GM18519 (cell line): ENCODE measurements at regions not wholly inside any gene's neighbourhood (a gene's known extent, or its start where the extent isn't known, plus 50 kb on each side); places are given as distances from the start of the nearest gene placed in this dataset.

Source experiments
- ATAC-seq: cut with Tn5 transposase; IDR thresholded peaks from one replicate; pipeline ENCODE4 v1.9.1; 2021; ENCODE audit warnings: mild to moderate bottlenecking, moderate library complexity; ENCODE audit not compliant: unreplicated experiment, low FRiP score

DNA sequence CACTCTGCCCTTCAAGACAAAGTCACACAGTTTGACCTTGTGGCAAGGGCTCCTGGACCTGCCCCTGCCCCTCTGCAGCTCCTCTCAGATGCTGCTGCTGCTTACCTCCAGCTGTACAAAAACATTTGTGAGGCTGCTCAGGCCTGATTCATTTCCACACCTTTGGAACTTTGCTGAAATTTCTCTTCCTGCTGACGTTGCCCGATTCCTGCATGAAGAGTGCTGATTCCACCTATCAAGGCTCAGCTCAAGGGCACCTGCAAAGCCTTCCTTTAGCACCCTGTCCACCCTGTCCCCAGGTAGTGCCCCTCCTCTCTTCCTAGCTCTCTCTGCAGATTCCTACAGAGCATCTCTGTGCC, 738.3 kb upstream of the HS6ST1 start:
- no peak for ATAC-seq

GRCh38 chr2:129058981-129059380, 740.3 kb upstream of the HS6ST1 start:
- ATAC-seq = no peak

GRCh38 chr2:129059476-129059875, 740.8 kb upstream of the HS6ST1 start:
- ATAC-seq = no peak

GRCh38 chr2:129061069-129061768, 742.6 kb upstream of the HS6ST1 start:
- ATAC-seq = peak; percentile 81

DNA sequence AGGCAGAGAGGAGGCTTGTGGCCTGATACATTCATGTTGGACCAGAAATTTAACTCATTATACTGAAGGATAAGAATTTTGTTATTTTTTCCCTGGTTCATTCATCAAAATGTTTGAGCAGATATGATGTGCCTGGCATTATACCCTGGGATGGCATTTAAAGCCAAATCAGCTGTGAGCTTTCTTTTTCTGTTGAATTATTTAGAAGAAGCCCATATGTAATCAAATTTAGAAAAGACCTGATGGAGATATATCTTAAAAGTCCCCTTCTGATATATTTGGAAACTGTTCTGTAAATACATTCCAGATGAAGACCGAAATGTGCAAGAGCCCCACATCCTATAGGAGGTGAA, 743.1 kb upstream of the HS6ST1 start:
- no peak for ATAC-seq

- no peak for ATAC-seq
Measured at GRCh38 chr2:129062146-129062912, 743.7 kb upstream of the HS6ST1 start.

GRCh38 chr2:129067070-129067469, 748.4 kb upstream of the HS6ST1 start:
- ATAC-seq = no peak

- no peak for ATAC-seq
Measured at GRCh38 chr2:129067953-129068352, 749.3 kb upstream of the HS6ST1 start.

GRCh38 chr2:129068543-129068942, 749.9 kb upstream of the HS6ST1 start:
- no peak for ATAC-seq

- ATAC-seq = no peak
Measured at GRCh38 chr2:129069875-129070594, 751.4 kb upstream of the HS6ST1 start.

GRCh38 chr2:129070663-129071062, 752.0 kb upstream of the HS6ST1 start:
- ATAC-seq = no peak

DNA sequence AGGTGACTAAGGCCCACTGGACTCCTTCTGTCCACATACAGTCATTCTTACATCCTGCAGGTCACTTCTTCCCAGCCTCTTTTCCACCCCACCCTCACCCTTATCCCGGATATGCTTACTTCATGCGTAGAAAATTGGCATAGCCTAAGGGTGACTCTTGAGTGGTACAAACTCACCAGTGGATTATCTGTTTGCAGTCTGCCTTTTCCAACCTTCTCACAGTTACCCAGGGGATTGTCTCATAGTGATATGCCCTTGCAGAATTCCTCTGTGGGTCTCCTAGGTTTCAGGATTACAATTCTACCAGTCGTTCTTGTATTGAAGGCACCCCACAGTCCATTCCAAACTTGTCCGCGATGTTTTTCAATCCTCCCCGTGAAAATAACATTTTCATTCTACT, 752.9 kb upstream of the HS6ST1 start:
- ATAC-seq = no peak

- ATAC-seq = no peak
Measured at GRCh38 chr2:129074298-129074920, 755.7 kb upstream of the HS6ST1 start.

DNA sequence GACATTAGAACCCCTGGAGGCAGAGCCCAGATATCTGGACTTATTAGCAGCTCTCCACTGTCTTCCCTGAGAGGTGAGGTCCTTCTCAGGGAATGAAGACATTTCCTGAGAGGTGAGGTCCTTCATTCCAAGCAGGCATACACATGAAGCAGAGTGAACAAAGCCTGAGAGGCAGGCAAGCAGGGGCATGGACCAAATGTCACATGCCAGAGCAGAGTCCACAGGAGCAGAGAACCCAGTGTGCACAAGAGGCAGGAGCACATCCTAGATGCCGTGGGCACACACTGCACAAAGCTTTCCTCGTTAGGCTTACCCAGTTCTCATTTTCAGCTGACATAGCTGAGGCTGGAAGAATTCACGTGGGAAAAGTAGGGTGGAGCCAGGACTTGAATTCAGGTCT, 759.9 kb upstream of the HS6ST1 start:
- ATAC-seq = no peak

DNA sequence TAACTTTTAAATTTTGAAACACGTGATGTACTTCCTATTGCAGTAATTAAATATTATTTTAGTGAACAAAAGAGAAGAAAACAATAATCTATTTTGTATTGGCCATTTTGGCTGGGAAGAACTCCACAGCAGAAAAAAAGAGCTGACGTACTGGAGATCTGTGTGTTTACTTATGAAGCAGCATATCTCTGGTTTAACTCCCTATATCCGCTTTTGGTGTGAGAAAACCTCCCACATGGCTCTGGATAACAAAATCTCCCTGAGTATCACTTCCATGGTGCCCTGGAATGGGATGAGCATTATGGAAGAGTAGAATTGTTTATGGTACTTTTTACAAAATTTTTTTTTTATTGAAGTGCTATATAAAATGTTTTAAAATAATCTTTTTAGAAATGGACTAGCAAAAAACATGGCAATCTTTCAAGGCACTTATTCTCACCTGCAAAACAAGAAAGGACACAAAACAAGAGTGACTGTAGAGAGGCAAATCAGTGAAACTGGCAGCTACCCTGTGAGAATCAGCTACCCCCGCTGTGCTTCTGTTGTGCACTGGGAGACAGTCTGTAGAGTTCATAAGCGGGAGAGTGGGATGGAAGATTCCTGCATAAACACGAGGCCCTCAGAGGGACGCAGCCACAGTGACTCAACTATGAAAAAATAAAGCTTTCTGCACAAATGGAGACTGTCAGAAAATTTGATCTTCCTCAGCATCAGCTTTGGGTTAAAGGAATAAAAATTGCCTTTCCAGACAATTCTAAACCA, 762.2 kb upstream of the HS6ST1 start:
- ATAC-seq = no peak

- ATAC-seq = no peak
Measured at GRCh38 chr2:129085386-129085785, 766.7 kb upstream of the HS6ST1 start.

GRCh38 chr2:129087133-129087813, 768.6 kb upstream of the HS6ST1 start:
- no peak for ATAC-seq

GRCh38 chr2:129091620-129092019, 773.0 kb upstream of the HS6ST1 start:
- no peak for ATAC-seq

DNA sequence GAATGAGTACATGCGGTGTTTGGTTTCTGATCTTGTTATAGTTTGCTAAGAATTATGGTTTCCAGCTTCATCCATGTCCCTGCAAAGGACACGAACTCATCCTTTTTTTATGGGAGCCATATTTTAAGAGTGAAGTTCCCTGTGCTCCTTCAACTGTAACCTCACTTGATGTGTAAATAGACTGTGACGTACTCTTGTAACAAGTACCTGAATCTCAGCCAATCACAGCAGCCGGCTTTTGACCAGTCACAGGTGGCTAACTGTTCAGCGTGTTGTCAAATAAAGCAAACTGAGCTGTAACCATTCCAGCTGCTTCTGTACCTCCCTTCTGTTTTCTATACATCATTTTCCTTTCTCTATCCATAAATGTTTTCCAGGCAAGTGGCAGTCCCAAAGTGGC, 774.3 kb upstream of the HS6ST1 start:
- ATAC-seq = no peak

DNA sequence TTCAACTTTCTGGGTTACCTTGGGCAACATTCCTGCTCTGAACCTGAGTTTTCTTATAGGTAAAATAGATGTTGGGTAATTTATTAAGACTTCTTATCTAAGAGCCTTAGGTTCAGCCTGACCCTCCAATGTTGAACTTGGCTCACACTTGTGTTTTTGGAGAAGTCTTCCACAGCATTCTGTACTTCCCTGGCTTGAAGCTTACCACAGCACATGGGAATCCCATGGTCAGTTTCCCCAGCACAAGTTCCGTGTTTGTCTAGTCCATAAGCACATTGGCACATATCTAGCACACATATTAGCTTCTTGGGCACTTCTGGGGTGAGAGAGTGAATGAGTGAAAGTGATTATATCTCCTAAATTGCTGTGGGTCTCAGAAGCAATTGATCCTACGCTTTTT, 782.5 kb upstream of the HS6ST1 start:
- ATAC-seq = no peak
